DOHH2 (cell line): ENCODE measurements at regions not wholly inside any gene's neighbourhood (a gene's known extent, or its start where the extent isn't known, plus 50 kb on each side); places are given as distances from the start of the nearest gene placed in this dataset.

Experiments used
- H3F3A ChIP-seq: fragments of 200-600 bp; sonication (generic), shearing (Covaris generic); 2 replicates; pipeline ENCODE4 v1.6.0; 2016; ENCODE audit warnings: antibody characterized with exemption, mild to moderate bottlenecking; ENCODE audit not compliant: control insufficient read depth, insufficient read depth
- H3K27ac ChIP-seq: fragments of 200-600 bp; sonication (generic); 2 replicates; pipeline ENCODE4 v1.5.1; 2014; ENCODE audit warnings: low read depth, mild to moderate bottlenecking, low read length, moderate library complexity
- H3K27me3 ChIP-seq: fragments of 200-600 bp; sonication (generic); 2 replicates; pipeline ENCODE4 v1.6.1; 2014; ENCODE audit warnings: mild to moderate bottlenecking, low read length, mixed read lengths; ENCODE audit not compliant: control insufficient read depth
- H3K36me3 ChIP-seq: fragments of 200-600 bp; sonication (generic); 2 replicates; pipeline ENCODE4 v1.6.1; 2014; ENCODE audit warnings: mild to moderate bottlenecking, low read length, moderate library complexity, mixed read lengths; ENCODE audit not compliant: control insufficient read depth
- H3K4me1 ChIP-seq: fragments of 200-600 bp; sonication (generic); 2 replicates; pipeline ENCODE4 v1.6.1; 2014; ENCODE audit warnings: mild to moderate bottlenecking, low read length, mixed read lengths; ENCODE audit not compliant: control insufficient read depth
- H3K4me2 ChIP-seq: fragments of 200-600 bp; sonication (generic); 2 replicates; pipeline ENCODE4 v1.6.0; 2014; ENCODE audit warnings: mild to moderate bottlenecking, low read length, moderate library complexity
- H3K4me3 ChIP-seq: fragments of 200-600 bp; sonication (generic); 2 replicates; pipeline ENCODE4 v1.5.1; 2014; ENCODE audit warnings: mild to moderate bottlenecking, low read length, mixed read lengths
- H3K79me2 ChIP-seq: fragments of 200-600 bp; sonication (generic); 2 replicates; pipeline ENCODE4 v1.6.1; 2014; ENCODE audit warnings: mild to moderate bottlenecking, low read length, mixed read lengths; ENCODE audit not compliant: control insufficient read depth
- H3K9me2 ChIP-seq: fragments of 200-600 bp; sonication (generic); replicated peaks from 2 replicates; pipeline ENCODE4 v1.6.1; 2014; ENCODE audit warnings: mild to moderate bottlenecking, low read length, mixed read lengths; ENCODE audit not compliant: control insufficient read depth
- H3K9me3 ChIP-seq: fragments of 200-600 bp; sonication (generic); 2 replicates; pipeline ENCODE4 v1.6.1; 2014; ENCODE audit warnings: antibody characterized with exemption, low read length, mixed read lengths; ENCODE audit not compliant: control insufficient read depth, insufficient read depth
- H4K20me1 ChIP-seq: fragments of 200-600 bp; sonication (generic); 2 replicates; pipeline ENCODE4 v1.6.0; 2014; ENCODE audit warnings: low read depth, mild to moderate bottlenecking, antibody characterized with exemption, low read length, moderate library complexity; ENCODE audit not compliant: control insufficient read depth, insufficient read depth
- CTCF ChIP-seq: fragments of 200-600 bp; sonication (generic); IDR thresholded peaks from one replicate; pipeline ENCODE4 v1.5.1; 2014; ENCODE audit warnings: antibody characterized with exemption, mild to moderate bottlenecking, low read depth, low read length; ENCODE audit not compliant: poor library complexity, severe bottlenecking
- EZH2phosphoT487 ChIP-seq: fragments of 200-600 bp; sonication (generic); IDR thresholded peaks from 2 replicates; pipeline ENCODE4 v1.6.1; 2017; ENCODE audit warnings: borderline replicate concordance, mild to moderate bottlenecking, antibody characterized with exemption, low read length, moderate library complexity, mixed read lengths

GRCh38 chr6:44041461-44042260, 85.6 kb downstream of the MRPL14 start:
- no peak overlapping the region for H3K4me3 ChIP-seq
- no peak overlapping the region for H3K4me2 ChIP-seq
- peaks cover 8% of the 10 kb centered on the region; the same call in 1 of the 2 replicates for H3K9me3 ChIP-seq
- TF ChIP-seq CTCF = no peak
- TF ChIP-seq EZH2phosphoT487 = no peak
- H3K4me1 ChIP-seq = no peaks in the 10 kb centered on the region
- no peaks in the 10 kb centered on the region for H3F3A ChIP-seq
- no peaks in the 10 kb centered on the region for H3K9me2 ChIP-seq
- no peak overlapping the region for H3K27ac ChIP-seq
- no peaks in the 10 kb centered on the region for H4K20me1 ChIP-seq
- H3K36me3 ChIP-seq = no peaks in the 10 kb centered on the region
- H3K79me2 ChIP-seq = no peaks in the 10 kb centered on the region
- H3K27me3 ChIP-seq = peaks cover under 1% of the 10 kb centered on the region; the same call in 1 of the 2 replicates

- Histone ChIP-seq H3K4me1 (peaks cover 2% of the 10 kb centered on the region), H3K4me2 (no peak overlapping the region), H3K9me2 (no peaks in the 10 kb centered on the region), H3K4me3 (no peak overlapping the region), H3F3A (no peaks in the 10 kb centered on the region), H3K36me3 (no peaks in the 10 kb centered on the region), H3K27ac (no peak overlapping the region), H3K79me2 (no peaks in the 10 kb centered on the region), H4K20me1 (no peaks in the 10 kb centered on the region), H3K9me3 (peaks cover 8% of the 10 kb centered on the region; the same call in 1 of the 2 replicates), H3K27me3 (peaks cover 8% of the 10 kb centered on the region)
- TF ChIP-seq EZH2phosphoT487 (no peak), CTCF (no peak)
These were observed 86.5 kb downstream of the MRPL14 start for GRCh38 chr6:44040786-44041185.

GRCh38 chr6:44039839-44040350, 87.4 kb downstream of the MRPL14 start:
- Histone ChIP-seq H3K27ac (no peak overlapping the region), H3K4me1 (peaks cover 7% of the 10 kb centered on the region), H3K36me3 (no peaks in the 10 kb centered on the region), H3K9me3 (peaks cover 6% of the 10 kb centered on the region; the same call in 1 of the 2 replicates), H3K79me2 (no peaks in the 10 kb centered on the region), H3F3A (no peaks in the 10 kb centered on the region), H3K27me3 (peaks cover 13% of the 10 kb centered on the region), H3K4me3 (no peak overlapping the region), H3K4me2 (no peak overlapping the region), H3K9me2 (no peaks in the 10 kb centered on the region), H4K20me1 (no peaks in the 10 kb centered on the region)
- TF ChIP-seq CTCF (no peak), EZH2phosphoT487 (no peak)
